Astrocyte of the hippocampus (primary cell): ENCODE measurements at regions not wholly inside any gene's neighbourhood (a gene's known extent, or its start where the extent isn't known, plus 50 kb on each side); places are given as distances from the start of the nearest gene placed in this dataset.
"Not testable (repeated sequence)": the region's sequence is repeated elsewhere in the genome, so short reads cannot be mapped to it uniquely, and the experiment has no call there.

ENCODE experiments used
- DNase-seq: peaks from one replicate; pipeline ENCODE4 v3.0.0; 2011; ENCODE audit warnings: low read depth, low spot score

GRCh38 chr2:103365071-103365470 lies 603.2 kb downstream of the TMEM182 start:
- DNase-seq = no peak

GRCh38 chr2:103367877-103368276 lies 606.0 kb downstream of the TMEM182 start:
- no peak for DNase-seq

- no peak for DNase-seq
Observed at GRCh38 chr2:103383541-103383940, 621.7 kb downstream of the TMEM182 start.

- DNase-seq = no peak
Observed at GRCh38 chr2:103386872-103387271, 625.0 kb downstream of the TMEM182 start.

- DNase-seq = no peak
Observed at GRCh38 chr2:103387888-103388287, 626.1 kb downstream of the TMEM182 start.

GRCh38 chr2:103396152-103396551 lies 634.3 kb downstream of the TMEM182 start:
- DNase-seq = no peak

- peak; percentile 98 for DNase-seq
Observed at GRCh38 chr2:103401621-103402020, 639.8 kb downstream of the TMEM182 start.

GRCh38 chr2:103402336-103402735 lies 640.5 kb downstream of the TMEM182 start:
- DNase-seq = peak; percentile 3

- peak; percentile 17 for DNase-seq
Observed at GRCh38 chr2:103402944-103403343, 641.1 kb downstream of the TMEM182 start.

- not testable (repeated sequence) for DNase-seq
Observed at GRCh38 chr2:103403388-103403787, 641.6 kb downstream of the TMEM182 start.

GRCh38 chr2:103410221-103410620 lies 648.4 kb downstream of the TMEM182 start:
- no peak for DNase-seq

- DNase-seq = no peak
Observed at GRCh38 chr2:103419506-103419905, 657.7 kb downstream of the TMEM182 start.

GRCh38 chr2:103423100-103423499 lies 661.3 kb downstream of the TMEM182 start:
- no peak for DNase-seq

GRCh38 chr2:103427567-103427966 lies 665.7 kb downstream of the TMEM182 start:
- DNase-seq = no peak

- no peak for DNase-seq
Observed at GRCh38 chr2:103430191-103430590, 668.4 kb downstream of the TMEM182 start.

- peak; percentile 13 for DNase-seq
Observed at GRCh38 chr2:103435010-103435409, 673.2 kb downstream of the TMEM182 start.

- peak; percentile 48 for DNase-seq
Observed at GRCh38 chr2:103437161-103437560, 675.3 kb downstream of the TMEM182 start.

- DNase-seq = peak; percentile 45
Observed at GRCh38 chr2:103445347-103445746, 683.5 kb downstream of the TMEM182 start.

- peak; percentile 13 for DNase-seq
Observed at GRCh38 chr2:103448495-103448894, 686.7 kb downstream of the TMEM182 start.

- no peak for DNase-seq
Observed at GRCh38 chr2:103451283-103451682, 689.5 kb downstream of the TMEM182 start.

GRCh38 chr2:103459283-103459682 lies 697.5 kb downstream of the TMEM182 start:
- DNase-seq = no peak

- DNase-seq = no peak
Observed at GRCh38 chr2:103462101-103462500, 700.3 kb downstream of the TMEM182 start.

- no peak for DNase-seq
Observed at GRCh38 chr2:103462712-103463111, 700.9 kb downstream of the TMEM182 start.

- no peak for DNase-seq
Observed at GRCh38 chr2:103464831-103465230, 703.0 kb downstream of the TMEM182 start.
